Chondrocyte (in vitro differentiated cells): ENCODE measurements at regions not wholly inside any gene's neighbourhood (a gene's known extent, or its start where the extent isn't known, plus 50 kb on each side); places are given as distances from the start of the nearest gene placed in this dataset.

Source experiments
- DNase-seq: peaks from one replicate; pipeline ENCODE4 v3.0.0; 2021; ENCODE audit warnings: mixed read lengths, low spot score
- H3K27ac Mint-ChIP-seq: one replicate; pipeline ENCODE4 v1.8.0; 2021; ENCODE audit warnings: mild to moderate bottlenecking, moderate library complexity, mixed read lengths; ENCODE audit not compliant: unreplicated experiment
- H3K27me3 Mint-ChIP-seq: 2 replicates; pipeline ENCODE4 v1.8.0; 2021; ENCODE audit warnings: low read depth, mixed read lengths
- H3K36me3 Mint-ChIP-seq: 2 replicates; pipeline ENCODE4 v1.8.0; 2021; ENCODE audit warnings: low read depth, mixed read lengths
- H3K4me1 Mint-ChIP-seq: 2 replicates; pipeline ENCODE4 v1.8.0; 2021; ENCODE audit warnings: low read depth, mild to moderate bottlenecking, mixed read lengths
- H3K4me3 Mint-ChIP-seq: one replicate; pipeline ENCODE4 v1.8.0; 2021; ENCODE audit warnings: mild to moderate bottlenecking, moderate library complexity, mixed read lengths; ENCODE audit not compliant: unreplicated experiment
- H3K9me3 Mint-ChIP-seq: 2 replicates; pipeline ENCODE4 v1.8.0; 2021; ENCODE audit warnings: low read depth, mixed read lengths
- TF ChIP-seq, protein P1 (sequence below): fragments of 200-600 bp; sonication (generic); IDR thresholded peaks from 2 replicates; pipeline ENCODE4 v1.5.0; 2021; ENCODE audit warnings: antibody characterized with exemption, mild to moderate bottlenecking, moderate library complexity

DNA sequence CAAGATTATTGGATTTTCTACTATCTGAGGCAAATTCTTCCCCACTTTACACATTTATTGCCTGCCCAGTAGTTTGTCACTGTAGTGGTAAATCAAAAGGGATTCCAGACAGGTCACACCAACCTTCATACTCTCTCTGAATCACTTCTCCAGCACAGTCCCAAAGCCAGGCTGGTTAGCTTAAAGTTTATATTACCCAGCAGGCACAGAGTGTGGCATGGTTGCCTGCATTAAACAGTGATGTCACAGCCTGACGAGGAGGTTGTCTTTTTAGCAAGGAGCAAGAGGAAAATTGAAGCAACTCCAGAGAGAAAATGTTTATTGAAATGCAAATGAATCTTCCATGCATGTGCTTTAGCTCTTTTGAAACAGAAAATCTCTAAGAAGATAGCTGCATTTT is 375.5 kb upstream of the CELF2 start:
- Mint-ChIP-seq H3K27ac (peak overlapping the region; percentile 65), H3K36me3 (no peaks in the 10 kb centered on the region), H3K4me1 (peaks cover 40% of the 10 kb centered on the region)

DNA sequence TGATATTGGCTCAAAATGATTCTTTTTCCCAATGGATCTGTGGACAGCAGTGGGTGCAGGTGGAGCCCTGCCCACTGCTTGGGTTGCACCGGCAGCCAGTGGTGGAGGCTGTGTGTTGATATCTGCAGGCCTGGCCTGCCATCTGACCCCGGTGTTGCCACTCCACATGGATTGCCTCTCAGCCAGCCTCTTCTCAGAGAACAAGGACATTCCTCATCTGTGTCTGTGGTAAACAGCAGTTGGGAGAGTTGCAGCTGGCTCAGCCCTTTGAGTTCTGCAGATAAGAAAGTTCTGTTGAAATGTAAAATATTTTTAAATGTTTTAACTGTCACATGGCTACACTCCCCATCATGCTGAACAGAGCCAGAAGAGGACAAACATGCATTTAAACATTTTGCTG is 374.9 kb upstream of the CELF2 start:
- H3K27me3 Mint-ChIP-seq, result no peaks in the 10 kb centered on the region
- H3K4me1 Mint-ChIP-seq, result peaks cover 40% of the 10 kb centered on the region
- peak overlapping the region; percentile 65 for H3K27ac Mint-ChIP-seq
- H3K9me3 Mint-ChIP-seq, result no peaks in the 10 kb centered on the region
- TF ChIP-seq, protein P1, sequence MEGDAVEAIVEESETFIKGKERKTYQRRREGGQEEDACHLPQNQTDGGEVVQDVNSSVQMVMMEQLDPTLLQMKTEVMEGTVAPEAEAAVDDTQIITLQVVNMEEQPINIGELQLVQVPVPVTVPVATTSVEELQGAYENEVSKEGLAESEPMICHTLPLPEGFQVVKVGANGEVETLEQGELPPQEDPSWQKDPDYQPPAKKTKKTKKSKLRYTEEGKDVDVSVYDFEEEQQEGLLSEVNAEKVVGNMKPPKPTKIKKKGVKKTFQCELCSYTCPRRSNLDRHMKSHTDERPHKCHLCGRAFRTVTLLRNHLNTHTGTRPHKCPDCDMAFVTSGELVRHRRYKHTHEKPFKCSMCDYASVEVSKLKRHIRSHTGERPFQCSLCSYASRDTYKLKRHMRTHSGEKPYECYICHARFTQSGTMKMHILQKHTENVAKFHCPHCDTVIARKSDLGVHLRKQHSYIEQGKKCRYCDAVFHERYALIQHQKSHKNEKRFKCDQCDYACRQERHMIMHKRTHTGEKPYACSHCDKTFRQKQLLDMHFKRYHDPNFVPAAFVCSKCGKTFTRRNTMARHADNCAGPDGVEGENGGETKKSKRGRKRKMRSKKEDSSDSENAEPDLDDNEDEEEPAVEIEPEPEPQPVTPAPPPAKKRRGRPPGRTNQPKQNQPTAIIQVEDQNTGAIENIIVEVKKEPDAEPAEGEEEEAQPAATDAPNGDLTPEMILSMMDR, result no peak
- H3K4me3 Mint-ChIP-seq, result no peak overlapping the region
- DNase-seq, result no peak
- H3K36me3 Mint-ChIP-seq, result no peaks in the 10 kb centered on the region

More for the DNA sequence above, 375.5 kb upstream of the CELF2 start:
- no peak for DNase-seq
- H3K27me3 Mint-ChIP-seq, result no peaks in the 10 kb centered on the region
- H3K4me3 Mint-ChIP-seq, result no peak overlapping the region
- TF ChIP-seq, protein P1, result no peak
- no peaks in the 10 kb centered on the region for H3K9me3 Mint-ChIP-seq

DNA sequence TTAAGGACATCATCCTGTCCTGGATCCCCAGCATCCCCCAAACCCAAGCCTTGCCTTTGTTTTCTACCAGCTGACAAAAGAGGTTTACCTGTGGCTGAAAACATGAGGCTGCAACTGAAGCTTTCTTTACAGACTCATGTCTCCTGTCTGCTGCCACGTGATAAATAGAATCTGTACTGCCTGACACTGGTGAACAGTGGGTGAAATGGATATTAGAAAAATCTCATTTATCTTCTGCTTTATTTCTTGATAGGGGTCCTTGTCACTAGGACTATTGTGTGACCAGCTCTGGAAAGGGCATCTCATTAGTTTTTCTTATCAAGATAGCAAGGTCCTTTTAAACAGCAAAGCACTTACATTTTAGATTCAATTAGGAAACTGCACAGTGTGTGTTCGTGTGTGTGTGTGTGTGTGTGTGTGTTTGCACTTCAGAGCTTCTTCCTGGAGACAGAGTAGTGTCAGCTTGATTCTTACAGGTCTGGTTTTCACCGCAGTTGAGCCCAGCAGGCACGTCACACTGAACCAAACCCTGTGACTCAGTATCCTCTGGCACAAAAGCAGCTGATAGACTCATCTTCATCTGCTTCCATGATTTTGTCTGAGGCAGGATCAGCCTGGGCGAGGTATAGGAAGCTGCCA is 373.5 kb upstream of the CELF2 start:
- Mint-ChIP-seq H3K9me3 (no peaks in the 10 kb centered on the region), H3K36me3 (no peaks in the 10 kb centered on the region), H3K27me3 (no peaks in the 10 kb centered on the region), H3K4me3 (peak overlapping the region; percentile 43), H3K27ac (peak overlapping the region; percentile 88), H3K4me1 (peaks cover 40% of the 10 kb centered on the region)
- TF ChIP-seq, protein P1, result no peak
- DNase-seq, result no peak

DNA sequence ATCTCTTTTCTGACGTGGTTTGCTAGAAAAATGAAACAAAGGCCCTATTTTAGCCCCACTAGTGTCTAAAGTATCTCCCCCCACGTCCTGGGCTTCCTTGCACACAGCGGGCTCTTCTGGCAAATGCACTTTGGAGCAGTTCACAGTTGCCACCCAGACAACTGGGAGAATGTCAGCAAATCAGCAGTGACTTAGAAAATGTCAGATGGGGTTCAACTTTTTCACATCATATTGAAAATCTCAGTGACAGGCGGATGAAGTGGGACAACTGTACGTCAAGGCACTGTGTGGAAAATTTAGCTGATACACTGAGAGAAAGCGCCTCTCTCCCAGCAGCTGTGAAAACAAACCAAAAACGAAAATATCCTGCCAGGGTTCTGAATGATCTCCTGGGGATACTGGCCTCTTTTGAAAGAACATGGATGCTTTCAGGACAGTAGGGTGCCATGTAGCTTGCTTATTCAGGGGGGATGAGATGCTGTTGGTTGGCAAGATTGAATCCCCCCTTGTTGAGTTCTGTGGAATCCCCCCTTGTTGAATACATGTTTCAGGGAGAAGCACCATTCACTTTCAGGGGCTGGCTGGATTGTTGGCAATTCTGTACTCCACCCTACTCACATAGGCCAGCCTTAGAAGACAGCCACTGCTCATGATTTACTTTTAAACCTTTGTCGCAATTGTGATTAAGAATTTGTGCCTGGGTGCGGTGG is 372.8 kb upstream of the CELF2 start:
- DNase-seq, result no peak
- no peaks in the 10 kb centered on the region for H3K36me3 Mint-ChIP-seq
- H3K27ac Mint-ChIP-seq, result peak overlapping the region; percentile 88
- TF ChIP-seq, protein P1, result peak; percentile 58
- H3K9me3 Mint-ChIP-seq, result peaks cover 2% of the 10 kb centered on the region
- H3K27me3 Mint-ChIP-seq, result no peaks in the 10 kb centered on the region
- H3K4me1 Mint-ChIP-seq, result peaks cover 40% of the 10 kb centered on the region
- peak overlapping the region; percentile 43 for H3K4me3 Mint-ChIP-seq

DNA sequence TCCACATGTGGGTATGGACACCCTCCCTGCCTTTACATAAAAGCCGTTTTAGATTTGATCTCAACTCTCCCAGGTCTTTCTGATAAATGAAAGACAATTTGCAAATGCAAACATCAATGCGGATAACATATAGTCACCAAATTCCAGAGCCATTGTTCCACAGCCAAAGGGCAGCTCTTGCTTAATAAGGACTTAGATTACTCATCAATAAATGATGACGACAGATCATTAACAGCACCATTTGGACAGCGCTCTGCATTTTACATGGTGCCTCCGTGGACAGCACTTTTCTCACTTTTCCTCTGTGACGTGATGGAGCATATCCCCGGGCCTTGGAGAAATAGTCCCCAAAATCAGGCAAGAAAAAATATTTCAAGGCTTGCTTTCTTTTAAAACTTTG is 370.3 kb upstream of the CELF2 start:
- Mint-ChIP-seq H3K4me1 (peaks cover 38% of the 10 kb centered on the region), H3K4me3 (no peak overlapping the region), H3K9me3 (peaks cover 9% of the 10 kb centered on the region), H3K27ac (no peak overlapping the region), H3K27me3 (no peaks in the 10 kb centered on the region), H3K36me3 (no peaks in the 10 kb centered on the region)
- TF ChIP-seq, protein P1, result no peak
- no peak for DNase-seq
